HepG2 (cell line): ENCODE measurements at regions not wholly inside any gene's neighbourhood (a gene's known extent, or its start where the extent isn't known, plus 50 kb on each side); places are given as distances from the start of the nearest gene placed in this dataset.

Source experiments
- PHF21A ChIP-seq: sonication (generic); formaldehyde crosslinking; IDR thresholded peaks from 2 replicates; pipeline ENCODE4 v1.5.0; 2020; ENCODE audit warnings: mild to moderate bottlenecking, missing genetic modification reagents
- POLR2A ChIP-seq, 2 experiments: IDR thresholded peaks; 2 replicates each; pipeline ENCODE4 v1.6.1; 2011; ENCODE audit warnings: low read depth in 2 of 2, low read length in 2 of 2, mild to moderate bottlenecking in 1 of 2, moderate library complexity in 1 of 2; ENCODE audit not compliant: insufficient read depth in 1 of 2
- REST ChIP-seq, 2 experiments: IDR thresholded peaks; 2 replicates each; pipeline ENCODE4 v1.6.1; 2011 to 2012; ENCODE audit warnings: low read length in 2 of 2, borderline replicate concordance in 1 of 2, low read depth in 1 of 2, mild to moderate bottlenecking in 1 of 2, moderate library complexity in 1 of 2
- RNF219 ChIP-seq: sonication (generic); formaldehyde crosslinking; IDR thresholded peaks from 2 replicates; pipeline ENCODE4 v1.5.0; 2020; ENCODE audit warnings: mild to moderate bottlenecking, missing genetic modification reagents
- SIN3A ChIP-seq: IDR thresholded peaks from 2 replicates; pipeline ENCODE4 v1.6.1; 2011; ENCODE audit warnings: low read depth, mild to moderate bottlenecking, control low read depth, low read length, borderline replicate concordance
- SRF ChIP-seq: IDR thresholded peaks from 2 replicates; pipeline ENCODE4 v1.6.1; 2011; ENCODE audit warnings: mild to moderate bottlenecking, low read depth, low read length, moderate library complexity
- ZNF274 ChIP-seq: sonication (generic); formaldehyde crosslinking; IDR thresholded peaks from 2 replicates; pipeline ENCODE4 v1.5.1; 2020; ENCODE audit warnings: mild to moderate bottlenecking, missing genetic modification reagents
- ZNF407 ChIP-seq: sonication (generic); formaldehyde crosslinking; IDR thresholded peaks from one replicate; pipeline ENCODE4 v1.5.1; 2020; ENCODE audit warnings: mild to moderate bottlenecking, missing genetic modification reagents; ENCODE audit errors: not compliant biosample characterization
- ZNF670 ChIP-seq: sonication (generic); formaldehyde crosslinking; IDR thresholded peaks from 2 replicates; pipeline ENCODE4 v1.8.0; 2022; ENCODE audit warnings: mild to moderate bottlenecking, missing genetic modification reagents, borderline replicate concordance
- ZNF780A ChIP-seq: sonication (generic); formaldehyde crosslinking; IDR thresholded peaks from 2 replicates; pipeline ENCODE4 v1.8.0; 2022; ENCODE audit warnings: mild to moderate bottlenecking, missing genetic modification reagents, moderate library complexity

- no peak for TF ChIP-seq PHF21A (CRISPR knock-in tag)
- TF ChIP-seq REST (IDR thresholded peaks at IDR 0.05; ENCODE audit: borderline replicate concordance in 1 of 2, low read depth in 1 of 2, low read length in 2 of 2): no peak
- no peak for TF ChIP-seq ZNF670 (CRISPR knock-in tag)
- TF ChIP-seq ZNF780A (CRISPR knock-in tag): no peak
- no peak for TF ChIP-seq POLR2A (IDR thresholded peaks at IDR 0.05; ENCODE audit: insufficient read depth in 1 of 2, low read depth in 2 of 2, low read length in 2 of 2)
- TF ChIP-seq SRF: no peak
- TF ChIP-seq RNF219: no peak
- TF ChIP-seq ZNF274 (CRISPR knock-in tag): no peak
- no peak for TF ChIP-seq SIN3A
- no peak for TF ChIP-seq ZNF407
Observed at GRCh38 chr2:7983451-7983850, 698.4 kb upstream of the ID2 start.
